Hepatic stellate cell (primary cell): ENCODE measurements at regions not wholly inside any gene's neighbourhood (a gene's known extent, or its start where the extent isn't known, plus 50 kb on each side); places are given as distances from the start of the nearest gene placed in this dataset.
"Not testable (repeated sequence)": the region's sequence is repeated elsewhere in the genome, so short reads cannot be mapped to it uniquely, and the experiment has no call there.

Experiments used
- DNase-seq: peaks from one replicate; pipeline ENCODE4 v3.0.0; 2011; ENCODE audit warnings: low spot score

GRCh38 chr3:55156851-55157650 lies 229.2 kb upstream of the LRTM1 start:
- no peak for DNase-seq

DNA sequence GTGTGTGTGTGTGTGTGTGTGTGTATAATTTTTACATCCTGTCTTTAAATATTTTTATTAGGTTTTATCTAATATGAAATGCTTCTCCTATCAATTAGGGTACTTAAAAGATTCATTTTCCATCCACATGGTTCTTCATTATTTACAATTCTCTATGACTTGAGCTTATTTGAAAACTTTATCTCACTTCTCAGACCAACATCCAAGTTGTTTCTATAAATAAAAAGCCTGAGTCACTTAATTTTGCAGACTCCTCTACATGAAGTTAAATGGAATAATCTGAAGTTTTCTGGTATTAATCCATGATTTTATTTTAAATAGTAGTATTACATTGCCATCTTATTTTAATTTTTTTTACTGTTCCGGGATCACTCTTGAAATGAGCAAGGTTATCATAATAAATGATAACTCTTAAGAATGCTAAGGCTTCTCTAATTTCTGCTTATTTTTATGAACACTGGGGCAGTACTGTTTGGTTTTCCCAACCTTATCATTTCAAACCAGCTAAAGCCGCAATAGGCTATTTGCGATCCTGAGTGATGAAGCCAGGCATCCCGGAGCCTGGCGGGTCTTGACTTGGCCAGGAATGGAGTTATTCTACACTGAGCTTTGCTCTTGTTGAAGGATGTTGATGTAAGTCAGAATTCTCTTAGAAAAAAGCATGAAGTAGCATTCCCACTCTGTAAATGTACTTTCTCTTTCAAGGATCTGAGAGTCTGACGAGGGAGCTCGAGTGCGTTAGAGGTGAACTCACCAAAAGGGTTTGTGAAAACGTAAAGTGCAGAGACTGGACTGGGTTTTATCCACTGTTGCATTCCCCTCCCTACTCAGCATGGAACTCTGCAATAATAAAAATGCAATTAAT lies 220.2 kb upstream of the LRTM1 start:
- DNase-seq = no peak

DNA sequence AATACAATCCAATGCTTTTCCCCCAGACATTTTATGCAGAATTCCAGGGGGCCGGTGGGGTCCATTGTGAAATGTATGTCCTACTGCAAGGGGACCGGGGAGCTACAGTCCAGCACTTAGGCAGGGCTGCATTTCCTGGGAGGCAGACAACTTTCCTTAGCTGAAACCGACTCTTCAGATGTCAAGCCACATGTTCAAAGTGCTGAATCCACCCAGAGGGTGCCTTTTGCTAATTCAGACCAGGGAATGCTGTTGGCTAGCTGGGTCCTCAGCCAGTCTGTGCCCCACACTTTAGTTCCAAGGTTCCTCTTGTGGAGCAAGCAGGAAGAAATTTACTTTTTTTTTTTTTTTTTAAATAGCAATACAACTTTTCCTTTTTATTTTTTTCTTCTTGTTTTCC lies 219.5 kb upstream of the LRTM1 start:
- no peak for DNase-seq

GRCh38 chr3:55146216-55146615 lies 218.4 kb upstream of the LRTM1 start:
- DNase-seq = no peak

GRCh38 chr3:55144015-55144673 lies 216.3 kb upstream of the LRTM1 start:
- peak; percentile 58 for DNase-seq

DNA sequence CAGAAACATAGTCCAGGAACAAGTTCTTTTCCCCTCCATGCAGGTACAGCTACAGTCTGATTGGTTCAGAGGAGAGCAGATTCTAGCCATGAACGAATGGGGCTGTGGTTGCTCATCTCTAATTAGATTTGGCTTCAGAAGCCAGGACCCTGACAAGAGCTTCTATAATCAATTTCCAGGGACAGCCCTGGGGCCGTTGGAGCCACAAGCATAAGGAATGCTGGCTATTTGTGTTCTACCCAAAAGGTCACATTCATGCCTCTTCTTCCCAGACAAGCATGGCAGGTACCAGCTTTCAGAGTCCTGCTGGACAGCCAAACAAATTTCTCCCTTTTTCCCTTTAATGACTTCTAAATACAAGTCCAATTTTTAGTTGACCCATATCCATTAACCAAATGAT lies 215.5 kb upstream of the LRTM1 start:
- no peak for DNase-seq

DNA sequence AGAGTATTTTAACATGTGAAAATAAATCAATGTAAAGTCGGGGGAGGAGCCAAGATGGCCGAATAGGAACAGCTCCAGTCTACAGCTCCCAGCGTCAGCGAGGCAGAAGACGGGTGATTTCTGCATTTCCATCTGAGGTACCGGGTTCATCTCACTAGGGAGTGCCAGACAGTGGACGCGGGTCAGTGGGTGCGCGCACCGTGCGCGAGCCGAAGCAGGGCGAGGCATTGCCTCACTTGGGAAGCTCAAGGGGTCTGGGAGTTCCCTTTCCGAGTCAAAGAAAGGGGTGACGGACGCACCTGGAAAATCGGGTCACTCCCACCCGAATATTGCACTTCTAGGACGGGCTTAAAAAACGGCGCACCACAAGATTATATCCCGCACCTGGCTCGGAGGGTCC lies 208.4 kb upstream of the LRTM1 start:
- not testable (repeated sequence) for DNase-seq

- no peak for DNase-seq
These were observed 200.5 kb upstream of the LRTM1 start for GRCh38 chr3:55128225-55128823.

- no peak for DNase-seq
These were observed 199.7 kb upstream of the LRTM1 start for GRCh38 chr3:55127565-55127964.

- no peak for DNase-seq
These were observed 196.5 kb upstream of the LRTM1 start for GRCh38 chr3:55124371-55124770.
